ENCODE measurements at regions not wholly inside any gene's neighbourhood (a gene's known extent, or its start where the extent isn't known, plus 50 kb on each side); places are given as distances from the start of the nearest gene placed in this dataset.

DNA sequence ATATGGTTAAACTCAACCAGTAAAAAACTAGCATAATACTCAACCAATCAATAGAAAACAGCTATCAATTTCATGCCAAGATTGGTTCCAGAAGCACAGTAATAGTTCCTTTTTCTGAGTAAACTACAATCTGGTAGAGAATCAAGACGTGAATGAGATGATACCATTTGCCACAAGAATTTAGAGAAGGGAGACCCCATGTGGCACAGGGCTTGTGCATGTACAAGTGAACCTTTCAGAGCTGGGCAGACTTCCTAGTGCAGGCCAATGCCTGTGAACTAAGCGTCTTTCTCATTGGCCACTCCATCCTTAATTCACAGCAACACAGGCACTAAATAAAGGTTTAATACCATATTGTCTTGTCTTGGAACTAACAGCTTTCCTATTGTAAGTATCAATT is 213.5 kb downstream of the RFPL4B start:
- TF ChIP-seq, protein P1, sequence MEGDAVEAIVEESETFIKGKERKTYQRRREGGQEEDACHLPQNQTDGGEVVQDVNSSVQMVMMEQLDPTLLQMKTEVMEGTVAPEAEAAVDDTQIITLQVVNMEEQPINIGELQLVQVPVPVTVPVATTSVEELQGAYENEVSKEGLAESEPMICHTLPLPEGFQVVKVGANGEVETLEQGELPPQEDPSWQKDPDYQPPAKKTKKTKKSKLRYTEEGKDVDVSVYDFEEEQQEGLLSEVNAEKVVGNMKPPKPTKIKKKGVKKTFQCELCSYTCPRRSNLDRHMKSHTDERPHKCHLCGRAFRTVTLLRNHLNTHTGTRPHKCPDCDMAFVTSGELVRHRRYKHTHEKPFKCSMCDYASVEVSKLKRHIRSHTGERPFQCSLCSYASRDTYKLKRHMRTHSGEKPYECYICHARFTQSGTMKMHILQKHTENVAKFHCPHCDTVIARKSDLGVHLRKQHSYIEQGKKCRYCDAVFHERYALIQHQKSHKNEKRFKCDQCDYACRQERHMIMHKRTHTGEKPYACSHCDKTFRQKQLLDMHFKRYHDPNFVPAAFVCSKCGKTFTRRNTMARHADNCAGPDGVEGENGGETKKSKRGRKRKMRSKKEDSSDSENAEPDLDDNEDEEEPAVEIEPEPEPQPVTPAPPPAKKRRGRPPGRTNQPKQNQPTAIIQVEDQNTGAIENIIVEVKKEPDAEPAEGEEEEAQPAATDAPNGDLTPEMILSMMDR (IDR thresholded peaks at IDR 0.05; ENCODE audit: low read length), result peak; percentile 14; the same call in 1 of the 2 replicates
- no peak for TF ChIP-seq EZH2 (IDR thresholded peaks at IDR 0.05; ENCODE audit: borderline replicate concordance, low read length)

DNA sequence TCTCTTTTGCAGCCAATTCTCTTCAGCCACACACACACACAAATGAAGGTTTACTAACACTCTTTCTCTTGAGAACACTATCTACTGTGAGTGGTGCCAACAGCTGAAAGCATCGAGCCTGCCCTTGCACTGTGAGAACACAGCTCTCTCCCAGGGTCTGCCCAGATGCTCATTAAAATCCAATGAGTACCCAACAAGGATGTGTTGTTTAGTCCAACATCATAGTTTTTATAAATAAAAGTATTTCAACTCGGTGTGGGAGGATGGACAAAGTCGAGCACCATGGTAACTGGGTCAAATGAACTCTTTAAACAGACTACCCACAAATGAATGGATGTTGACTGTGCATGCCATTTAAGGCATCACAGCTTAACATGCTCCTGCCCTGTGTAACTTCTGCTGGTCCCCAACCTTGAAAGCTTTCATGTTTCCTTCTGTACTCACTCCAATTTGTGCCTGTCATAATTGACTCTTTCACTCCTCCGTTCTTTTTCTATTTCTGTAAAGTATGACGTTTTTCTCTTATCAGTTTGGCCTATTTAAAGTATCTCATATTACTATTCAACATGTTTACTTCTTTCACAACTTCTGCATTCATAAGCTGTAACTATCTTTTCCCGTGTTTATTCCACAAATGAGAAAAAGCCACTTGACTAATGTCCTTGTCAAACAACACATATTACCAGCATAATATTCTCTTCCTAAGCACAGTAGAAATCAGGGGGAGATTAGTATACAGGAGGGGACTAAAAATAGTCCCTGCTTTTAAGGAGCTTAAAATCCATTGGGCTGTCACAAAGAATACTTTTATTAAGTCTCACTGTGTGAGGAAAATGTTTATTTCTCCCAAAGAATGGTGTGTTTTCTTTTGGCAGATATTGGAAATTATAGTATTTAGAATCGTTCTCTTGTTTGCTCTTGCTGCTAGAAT is 215.4 kb downstream of the RFPL4B start:
- Histone ChIP-seq H3K27me3 (ENCODE audit: insufficient read depth, low read length) (no peaks in the 10 kb centered on the region), H3K4me1 (ENCODE audit: insufficient read depth, low read length, severe bottlenecking) (no peaks in the 10 kb centered on the region), H3K9me3 (ENCODE audit: low read length) (no peaks in the 10 kb centered on the region), H3K4me3 (ENCODE audit: low read depth, low read length, poor library complexity, severe bottlenecking) (no peak overlapping the region), H2AFZ (ENCODE audit: low read length) (no peak overlapping the region), H3F3A (ENCODE audit: insufficient read depth, low read length) (no peaks in the 10 kb centered on the region), H3K79me2 (ENCODE audit: insufficient read depth, low read length) (no peaks in the 10 kb centered on the region), H3K4me2 (ENCODE audit: low read length) (no peak overlapping the region), H3K9me2 (ENCODE audit: low read depth, low read length) (no peaks in the 10 kb centered on the region), H3K9ac (ENCODE audit: low read length) (no peak overlapping the region), H3K27ac (ENCODE audit: low read depth, low read length, poor library complexity, severe bottlenecking) (no peak overlapping the region), H4K20me1 (ENCODE audit: insufficient read depth, low read length) (no peaks in the 10 kb centered on the region), H3K36me3 (ENCODE audit: insufficient read depth, low read length) (no peaks in the 10 kb centered on the region)
- TF ChIP-seq, protein P1 (IDR thresholded peaks at IDR 0.05; ENCODE audit: low read length), result no peak
- TF ChIP-seq EZH2 (IDR thresholded peaks at IDR 0.05; ENCODE audit: borderline replicate concordance, low read length), result no peak

More for the DNA sequence above, 213.5 kb downstream of the RFPL4B start:
- Histone ChIP-seq H3K36me3 (ENCODE audit: insufficient read depth, low read length) (no peaks in the 10 kb centered on the region), H3K4me3 (ENCODE audit: low read depth, low read length, poor library complexity, severe bottlenecking) (no peak overlapping the region), H3K9me3 (ENCODE audit: low read length) (no peaks in the 10 kb centered on the region), H3K9me2 (ENCODE audit: low read depth, low read length) (no peaks in the 10 kb centered on the region), H3K4me2 (ENCODE audit: low read length) (no peak overlapping the region), H3K79me2 (ENCODE audit: insufficient read depth, low read length) (no peaks in the 10 kb centered on the region), H3K27ac (ENCODE audit: low read depth, low read length, poor library complexity, severe bottlenecking) (no peak overlapping the region), H3K9ac (ENCODE audit: low read length) (no peak overlapping the region), H4K20me1 (ENCODE audit: insufficient read depth, low read length) (no peaks in the 10 kb centered on the region), H2AFZ (ENCODE audit: low read length) (no peak overlapping the region), H3F3A (ENCODE audit: insufficient read depth, low read length) (no peaks in the 10 kb centered on the region), H3K4me1 (ENCODE audit: insufficient read depth, low read length, severe bottlenecking) (no peaks in the 10 kb centered on the region), H3K27me3 (ENCODE audit: insufficient read depth, low read length) (no peaks in the 10 kb centered on the region)

DNA sequence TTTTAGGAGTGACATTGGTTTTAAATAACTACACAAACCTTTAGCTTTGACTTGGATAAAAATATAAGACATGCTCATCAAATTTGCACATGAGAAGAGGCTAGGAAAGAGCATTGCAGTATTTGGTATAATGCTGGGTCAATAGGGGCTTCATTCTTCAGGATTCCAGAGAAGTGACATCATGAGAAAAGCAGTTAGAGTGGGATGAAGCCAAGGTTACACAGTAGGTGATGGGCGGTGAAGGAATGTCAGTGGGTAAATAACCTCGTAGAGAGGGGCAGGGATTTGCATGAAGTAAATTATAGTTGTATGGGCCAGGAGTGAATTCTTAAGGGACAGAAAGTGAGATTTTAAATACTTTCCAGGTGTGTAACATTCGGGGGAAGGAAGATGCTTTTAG is 216.2 kb downstream of the RFPL4B start:
- Histone ChIP-seq H2AFZ (ENCODE audit: low read length) (no peak overlapping the region), H3K4me1 (ENCODE audit: insufficient read depth, low read length, severe bottlenecking) (no peaks in the 10 kb centered on the region), H3K9me3 (ENCODE audit: low read length) (no peaks in the 10 kb centered on the region), H3K27ac (ENCODE audit: low read depth, low read length, poor library complexity, severe bottlenecking) (no peak overlapping the region), H3K4me3 (ENCODE audit: low read depth, low read length, poor library complexity, severe bottlenecking) (no peak overlapping the region), H3K36me3 (ENCODE audit: insufficient read depth, low read length) (no peaks in the 10 kb centered on the region), H3K4me2 (ENCODE audit: low read length) (no peak overlapping the region), H3K79me2 (ENCODE audit: insufficient read depth, low read length) (no peaks in the 10 kb centered on the region), H4K20me1 (ENCODE audit: insufficient read depth, low read length) (no peaks in the 10 kb centered on the region), H3K9ac (ENCODE audit: low read length) (no peak overlapping the region), H3K9me2 (ENCODE audit: low read depth, low read length) (no peaks in the 10 kb centered on the region), H3F3A (ENCODE audit: insufficient read depth, low read length) (no peaks in the 10 kb centered on the region), H3K27me3 (ENCODE audit: insufficient read depth, low read length) (no peaks in the 10 kb centered on the region)
- no peak for TF ChIP-seq EZH2 (IDR thresholded peaks at IDR 0.05; ENCODE audit: borderline replicate concordance, low read length)
- TF ChIP-seq, protein P1 (IDR thresholded peaks at IDR 0.05; ENCODE audit: low read length), result no peak
